Cardiac muscle cell (in vitro differentiated cells and primary cell): ENCODE measurements at regions not wholly inside any gene's neighbourhood (a gene's known extent, or its start where the extent isn't known, plus 50 kb on each side); places are given as distances from the start of the nearest gene placed in this dataset.

Experiments
- DNase-seq, 2 donors: peaks; one replicate each; pipeline versions ENCODE4 v3.0.0 to v3.0.0-alpha.2; 2010 to 2017; ENCODE audit warnings: low read depth in 1 of 2, low spot score in 1 of 2
- H3K27ac ChIP-seq: fragments of 200-600 bp; sonication (generic); 2 replicates; pipeline ENCODE4 v1.5.1; 2016
- H3K27me3 ChIP-seq: fragments of 200-600 bp; sonication (generic); 2 replicates; pipeline ENCODE4 v1.6.0; 2016; ENCODE audit warnings: control low read depth
- H3K36me3 ChIP-seq: fragments of 200-600 bp; sonication (generic); 2 replicates; pipeline ENCODE4 v1.5.1; 2016; ENCODE audit warnings: control low read depth
- H3K4me1 ChIP-seq: fragments of 200-600 bp; sonication (generic); 2 replicates; pipeline ENCODE4 v1.8.1; 2017; ENCODE audit warnings: low read depth, mild to moderate bottlenecking, mixed run types
- H3K4me3 ChIP-seq: fragments of 200-600 bp; sonication (generic); 2 replicates; pipeline ENCODE4 v1.5.1; 2016; ENCODE audit warnings: mild to moderate bottlenecking
- H3K9me3 ChIP-seq: fragments of 200-600 bp; sonication (generic); 2 replicates; pipeline ENCODE4 v1.5.1; 2017; ENCODE audit warnings: low read depth, mild to moderate bottlenecking, control low read depth
- TF ChIP-seq, protein P1 (sequence below): IDR thresholded peaks from 2 replicates; pipeline ENCODE4 v1.5.1; 2012; ENCODE audit warnings: low read depth, mild to moderate bottlenecking, low read length

DNA sequence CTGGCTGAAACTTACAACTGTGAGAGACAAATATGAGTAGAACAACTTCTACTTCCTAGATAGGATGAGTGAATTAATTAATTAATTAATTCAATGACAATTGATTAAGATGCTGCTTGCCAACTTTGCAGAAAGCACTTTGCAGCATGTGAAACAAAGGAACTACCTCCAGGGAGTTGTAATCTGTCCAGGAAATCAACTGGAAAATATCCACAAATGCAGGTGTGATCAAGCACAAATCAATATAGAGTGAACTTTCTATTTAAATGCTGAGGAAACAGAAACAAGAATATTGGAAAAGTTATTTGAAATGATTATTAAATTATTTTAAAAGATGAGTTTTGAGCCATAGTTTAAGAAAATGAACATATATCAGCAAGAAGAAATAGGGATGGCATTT is 163.9 kb upstream of the ARID2 start:
- TF ChIP-seq, protein P1, sequence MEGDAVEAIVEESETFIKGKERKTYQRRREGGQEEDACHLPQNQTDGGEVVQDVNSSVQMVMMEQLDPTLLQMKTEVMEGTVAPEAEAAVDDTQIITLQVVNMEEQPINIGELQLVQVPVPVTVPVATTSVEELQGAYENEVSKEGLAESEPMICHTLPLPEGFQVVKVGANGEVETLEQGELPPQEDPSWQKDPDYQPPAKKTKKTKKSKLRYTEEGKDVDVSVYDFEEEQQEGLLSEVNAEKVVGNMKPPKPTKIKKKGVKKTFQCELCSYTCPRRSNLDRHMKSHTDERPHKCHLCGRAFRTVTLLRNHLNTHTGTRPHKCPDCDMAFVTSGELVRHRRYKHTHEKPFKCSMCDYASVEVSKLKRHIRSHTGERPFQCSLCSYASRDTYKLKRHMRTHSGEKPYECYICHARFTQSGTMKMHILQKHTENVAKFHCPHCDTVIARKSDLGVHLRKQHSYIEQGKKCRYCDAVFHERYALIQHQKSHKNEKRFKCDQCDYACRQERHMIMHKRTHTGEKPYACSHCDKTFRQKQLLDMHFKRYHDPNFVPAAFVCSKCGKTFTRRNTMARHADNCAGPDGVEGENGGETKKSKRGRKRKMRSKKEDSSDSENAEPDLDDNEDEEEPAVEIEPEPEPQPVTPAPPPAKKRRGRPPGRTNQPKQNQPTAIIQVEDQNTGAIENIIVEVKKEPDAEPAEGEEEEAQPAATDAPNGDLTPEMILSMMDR = no peak
- no peak for DNase-seq
- H3K27ac ChIP-seq = no peak overlapping the region
- no peaks in the 10 kb centered on the region for H3K9me3 ChIP-seq
- no peaks in the 10 kb centered on the region for H3K27me3 ChIP-seq
- no peak overlapping the region for H3K4me3 ChIP-seq
- no peaks in the 10 kb centered on the region for H3K36me3 ChIP-seq
- H3K4me1 ChIP-seq = no peaks in the 10 kb centered on the region

DNA sequence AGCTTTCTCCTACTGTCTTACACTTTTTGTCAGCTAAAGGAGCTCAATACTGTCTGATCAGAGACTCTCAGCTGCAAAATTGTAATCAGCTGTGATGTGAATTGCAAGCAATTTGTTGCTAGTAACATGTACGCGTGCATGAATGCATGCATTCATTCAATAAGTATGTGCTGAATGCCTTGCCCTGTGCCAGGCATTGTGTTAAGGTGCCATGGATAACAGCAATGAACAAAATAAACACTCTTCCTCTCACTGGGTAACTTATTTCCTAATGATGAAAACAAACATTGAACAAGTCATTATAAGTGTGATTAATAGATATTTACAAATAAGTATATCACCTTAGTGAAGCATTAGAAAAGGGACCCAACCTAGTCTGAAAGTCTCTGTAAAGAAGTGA is 163.2 kb upstream of the ARID2 start:
- Histone ChIP-seq H3K9me3 (no peaks in the 10 kb centered on the region), H3K4me3 (no peak overlapping the region), H3K27ac (no peak overlapping the region), H3K27me3 (no peaks in the 10 kb centered on the region), H3K36me3 (no peaks in the 10 kb centered on the region), H3K4me1 (no peaks in the 10 kb centered on the region)
- DNase-seq = no peak
- TF ChIP-seq, protein P1 = no peak

DNA sequence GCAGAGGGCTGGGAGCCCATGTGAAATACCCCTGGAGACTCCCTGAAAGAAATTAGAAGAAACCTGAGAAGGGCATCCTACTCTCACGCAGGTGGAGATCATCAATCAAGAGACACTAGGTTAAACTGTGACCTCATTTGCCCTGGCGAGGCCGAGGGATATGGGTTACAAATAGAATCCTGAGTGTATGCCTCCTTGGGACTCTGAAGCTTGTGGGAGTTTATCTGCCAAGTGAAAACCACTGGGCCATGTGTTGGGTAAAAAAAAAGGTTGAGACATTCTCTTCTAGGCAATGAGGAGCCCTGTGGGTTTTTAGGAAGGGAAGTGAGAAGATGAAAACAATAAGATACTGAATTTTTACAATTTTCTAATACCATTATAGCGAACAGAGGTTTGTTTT is 160.7 kb upstream of the ARID2 start:
- Histone ChIP-seq H3K9me3 (no peaks in the 10 kb centered on the region), H3K27me3 (no peaks in the 10 kb centered on the region), H3K27ac (no peak overlapping the region), H3K4me3 (no peak overlapping the region), H3K36me3 (no peaks in the 10 kb centered on the region), H3K4me1 (no peaks in the 10 kb centered on the region)
- DNase-seq = peak in 1 of 2 donors; percentile 12
- TF ChIP-seq, protein P1 = no peak

DNA sequence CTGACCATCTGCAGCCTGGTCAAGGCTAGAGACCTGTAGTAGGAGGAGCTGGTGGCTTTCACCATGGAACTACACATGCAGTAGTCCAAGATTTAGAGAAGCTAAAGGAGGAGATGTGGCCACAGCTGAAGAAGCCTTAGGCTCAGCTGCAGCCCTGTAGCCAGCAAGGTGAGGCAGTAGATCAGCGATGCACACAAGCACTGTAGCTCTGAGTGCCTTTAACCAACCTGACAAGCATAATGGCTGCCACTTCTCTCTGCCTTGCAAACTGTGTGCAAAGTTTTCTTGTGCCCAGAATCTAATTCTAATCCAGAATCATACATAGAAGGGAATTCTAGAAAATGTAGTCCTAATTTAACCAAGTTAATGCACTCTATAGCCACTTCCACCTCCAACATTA is 159.0 kb upstream of the ARID2 start:
- no peaks in the 10 kb centered on the region for H3K36me3 ChIP-seq
- H3K9me3 ChIP-seq = no peaks in the 10 kb centered on the region
- TF ChIP-seq, protein P1 = no peak
- H3K4me3 ChIP-seq = no peak overlapping the region
- no peak overlapping the region for H3K27ac ChIP-seq
- no peaks in the 10 kb centered on the region for H3K27me3 ChIP-seq
- no peaks in the 10 kb centered on the region for H3K4me1 ChIP-seq
- DNase-seq = no peak

- no peaks in the 10 kb centered on the region for H3K36me3 ChIP-seq
- TF ChIP-seq, protein P1 = no peak
- DNase-seq = no peak
- no peaks in the 10 kb centered on the region for H3K4me1 ChIP-seq
- H3K27ac ChIP-seq = no peak overlapping the region
- H3K9me3 ChIP-seq = no peaks in the 10 kb centered on the region
- no peak overlapping the region for H3K4me3 ChIP-seq
- H3K27me3 ChIP-seq = no peaks in the 10 kb centered on the region
Measured at GRCh38 chr12:45572114-45572513, 157.4 kb upstream of the ARID2 start.

DNA sequence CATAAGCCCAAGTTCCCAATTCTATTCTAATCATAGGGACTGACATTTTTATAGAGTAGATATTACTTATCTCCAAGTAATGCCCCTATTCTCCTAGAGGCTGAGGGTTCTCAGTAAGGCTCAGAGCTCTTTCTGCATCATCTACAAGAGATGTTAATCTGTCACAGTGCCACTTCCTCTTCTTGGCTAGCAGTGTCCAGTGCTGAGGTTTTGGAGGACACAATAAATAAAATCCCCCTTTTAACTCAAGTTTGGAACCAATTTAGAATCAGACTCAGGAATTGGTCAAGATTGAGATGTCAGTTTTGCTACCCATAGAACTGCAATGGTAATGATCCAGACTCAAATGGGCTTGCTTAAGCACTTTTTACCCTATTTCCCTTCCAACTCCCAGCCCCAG is 154.1 kb upstream of the ARID2 start:
- TF ChIP-seq, protein P1 = no peak

More for the DNA sequence above, 154.1 kb upstream of the ARID2 start:
- no peak for DNase-seq
- Histone ChIP-seq H3K27me3 (no peaks in the 10 kb centered on the region), H3K4me3 (no peak overlapping the region), H3K9me3 (no peaks in the 10 kb centered on the region), H3K4me1 (no peaks in the 10 kb centered on the region), H3K27ac (no peak overlapping the region), H3K36me3 (no peaks in the 10 kb centered on the region)
